Small intestine (tissue), 7 donors: ENCODE measurements at regions not wholly inside any gene's neighbourhood (a gene's known extent, or its start where the extent isn't known, plus 50 kb on each side); places are given as distances from the start of the nearest gene placed in this dataset.

Experiments used
- DNase-seq, 2 donors: peaks; one replicate each; pipeline versions ENCODE4 v3.0.0 to v3.0.0-alpha.2; 2013
- FAIRE-seq: peaks from 2 replicates; lab custom pipeline; 2012; peaks lifted over from hg19 to GRCh38; lab: Jason Lieb, UNC
- H3K27ac ChIP-seq, 3 donors: one replicate each; pipeline ENCODE4 v1.5.1; 2013; ENCODE audit warnings: low read length in 2 of 3, mild to moderate bottlenecking in 2 of 3, control low read depth in 1 of 3, inconsistent platforms in 1 of 3, low read depth in 1 of 3, moderate library complexity in 1 of 3
- H3K27me3 ChIP-seq, 3 donors: one replicate each; pipeline ENCODE4 v1.6.1; 2013; ENCODE audit warnings: low read length in 3 of 3, inconsistent platforms in 1 of 3; ENCODE audit not compliant: control insufficient read depth in 3 of 3, insufficient read depth in 3 of 3
- H3K36me3 ChIP-seq, 3 donors: one replicate each; pipeline ENCODE4 v1.6.1; 2013; ENCODE audit warnings: low read length in 3 of 3, inconsistent platforms in 1 of 3, low read depth in 1 of 3, mild to moderate bottlenecking in 1 of 3, moderate library complexity in 1 of 3; ENCODE audit not compliant: control insufficient read depth in 3 of 3, insufficient read depth in 2 of 3
- H3K4me1 ChIP-seq, 3 donors: one replicate each; pipeline ENCODE4 v1.6.1; 2013; ENCODE audit warnings: low read length in 2 of 3, inconsistent platforms in 1 of 3, low read depth in 1 of 3, mild to moderate bottlenecking in 1 of 3, moderate library complexity in 1 of 3; ENCODE audit not compliant: control insufficient read depth in 3 of 3, insufficient read depth in 2 of 3
- H3K4me3 ChIP-seq, 3 donors: one replicate each; pipeline ENCODE4 v1.5.1; 2013; ENCODE audit warnings: low read length in 3 of 3, control low read depth in 1 of 3, inconsistent platforms in 1 of 3, low read depth in 1 of 3, mild to moderate bottlenecking in 1 of 3, moderate library complexity in 1 of 3
- H3K9me3 ChIP-seq, 2 donors: one replicate each; pipeline ENCODE4 v1.6.1; 2013; ENCODE audit warnings: low read depth in 1 of 2, low read length in 1 of 2; ENCODE audit not compliant: control insufficient read depth in 2 of 2, insufficient read depth in 1 of 2
- WGBS, 3 donors: extraction: QIAGEN DNeasy Blood & Tissue Kit; methylation state at CpG; one replicate each; pipeline ENCODE4 v1.1.7; 2013; 5-methylcytosine and 5-hydroxymethylcytosine counted together
- donor health status: healthy with polysubstance abuse.
- donor health status: control.
- donor health status: control.
- donor health status: Bipolar disorder and iron deficiency.
- donor health status: healthy.

DNA sequence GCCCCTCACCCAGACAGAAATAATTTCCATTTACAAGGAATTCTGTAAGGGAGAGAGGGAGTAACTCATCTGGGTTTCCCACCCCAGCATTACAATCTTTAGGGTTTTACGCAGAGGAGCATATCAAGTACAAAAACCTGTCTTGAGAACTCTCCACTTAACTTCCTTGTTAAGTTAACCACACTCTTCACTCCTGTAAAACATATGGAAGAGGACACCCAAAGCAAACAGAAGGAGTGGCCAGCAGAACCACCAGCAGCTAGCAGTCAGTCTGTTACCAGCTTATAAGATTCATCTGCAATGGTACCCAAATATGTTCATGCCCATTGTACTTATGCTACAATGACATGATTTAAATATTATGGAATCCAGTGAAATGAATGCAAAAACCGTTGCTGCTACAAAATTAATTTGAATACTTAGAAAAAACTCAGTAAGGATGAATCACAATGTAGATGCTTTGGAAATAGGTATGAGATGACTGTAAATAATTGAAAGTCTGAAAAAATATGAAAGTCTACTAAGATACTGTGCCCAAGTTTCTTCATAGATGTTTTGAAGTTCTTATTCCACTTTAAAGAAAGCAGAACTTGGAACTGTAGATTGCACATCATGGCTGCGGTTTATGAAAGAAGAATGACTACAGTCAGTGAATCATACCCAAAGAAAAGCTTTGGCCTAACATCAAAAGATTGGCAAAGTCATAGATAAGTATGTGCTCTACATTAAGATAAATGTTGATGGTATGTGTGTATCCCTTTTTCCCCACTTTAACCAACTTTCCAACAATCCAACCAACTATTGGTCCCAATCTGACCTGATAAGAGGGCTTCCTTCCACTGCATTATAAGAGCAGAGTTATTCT is 233.6 kb downstream of the ACTL7B start:
- peaks cover 0 to 17% (median 0%) of the 10 kb centered on the region in 3 donors for H3K4me1 ChIP-seq
- WGBS, 3 donors, result 75 to 78% (median 75%) methylated on average over 3 of the region's 3 CpGs
- H3K9me3 ChIP-seq, result peaks cover 0 to 7% of the 10 kb centered on the region in 2 donors
- H3K4me3 ChIP-seq, result no peak overlapping the region
- FAIRE-seq (no peak), DNase-seq (no peak)
- no peaks in the 10 kb centered on the region for H3K27me3 ChIP-seq
- H3K27ac ChIP-seq, result no peak overlapping the region
- H3K36me3 ChIP-seq, result no peaks in the 10 kb centered on the region

DNA sequence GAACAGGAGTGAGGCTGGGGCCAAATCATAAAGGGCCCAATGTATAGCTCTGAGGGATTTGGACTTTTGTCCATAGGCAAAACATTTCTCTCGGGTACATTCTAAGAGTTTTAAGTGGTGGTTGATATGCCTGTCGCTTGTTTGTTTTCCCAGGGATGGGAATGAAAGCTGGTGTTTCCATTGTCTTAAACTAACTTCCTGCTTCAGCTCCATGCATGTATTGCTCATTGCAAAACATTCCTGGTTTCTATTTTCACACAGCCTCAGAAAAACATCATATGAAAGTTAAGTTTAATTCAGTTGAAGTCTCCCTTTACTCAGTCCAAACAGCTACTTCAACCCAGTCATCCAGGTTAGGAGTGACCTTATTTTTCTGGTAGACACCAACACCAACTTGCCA is 235.0 kb downstream of the ACTL7B start:
- no peak for DNase-seq
- Histone ChIP-seq H3K36me3 (no peaks in the 10 kb centered on the region), H3K9me3 (no peaks in the 10 kb centered on the region), H3K4me1 (peaks cover 0 to 4% (median 0%) of the 10 kb centered on the region in 3 donors), H3K4me3 (no peak overlapping the region), H3K27ac (no peak overlapping the region), H3K27me3 (no peaks in the 10 kb centered on the region)
- no peak for FAIRE-seq
- WGBS, 3 donors, result 54 to 64% (median 64%) methylated on average over 2 of the region's 2 CpGs

DNA sequence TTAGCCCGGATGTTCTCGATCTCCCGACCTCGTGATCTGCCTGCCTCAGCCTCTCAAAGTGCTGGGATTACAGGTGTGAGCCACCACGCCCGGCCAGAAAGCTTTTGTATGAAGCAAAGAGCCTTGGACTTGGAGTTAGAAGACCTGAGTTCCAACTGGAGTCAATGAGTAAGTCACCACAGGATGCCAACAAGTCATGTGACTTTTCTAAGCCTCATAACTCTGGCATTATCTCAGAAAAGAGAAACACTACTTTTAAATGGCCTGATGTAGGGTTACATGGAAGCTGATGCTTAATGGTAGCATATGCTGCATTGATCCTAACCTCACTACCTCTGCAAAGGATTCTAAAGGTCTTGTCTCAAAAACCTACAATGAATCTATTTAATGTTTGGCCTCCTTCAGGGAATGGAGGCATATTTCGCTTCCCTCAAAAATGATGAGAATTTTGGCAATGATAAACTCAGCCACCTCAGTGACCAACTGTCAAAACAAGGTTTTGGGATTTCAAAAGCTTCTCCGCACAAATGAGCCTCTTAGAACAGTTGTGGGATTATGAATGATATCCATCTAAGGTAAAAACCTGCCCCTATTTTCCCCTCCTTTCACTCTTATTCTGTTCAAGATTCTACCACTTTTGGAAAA is 236.8 kb downstream of the ACTL7B start:
- Histone ChIP-seq H3K36me3 (no peaks in the 10 kb centered on the region), H3K4me1 (peaks cover 0 to 4% (median 0%) of the 10 kb centered on the region in 3 donors), H3K4me3 (no peak overlapping the region), H3K27me3 (no peaks in the 10 kb centered on the region), H3K27ac (no peak overlapping the region), H3K9me3 (no peaks in the 10 kb centered on the region)
- FAIRE-seq (no peak), DNase-seq (no peak)
- 85 to 92% (median 91%) methylated on average over 8 of the region's 8 CpGs for WGBS, 3 donors

DNA sequence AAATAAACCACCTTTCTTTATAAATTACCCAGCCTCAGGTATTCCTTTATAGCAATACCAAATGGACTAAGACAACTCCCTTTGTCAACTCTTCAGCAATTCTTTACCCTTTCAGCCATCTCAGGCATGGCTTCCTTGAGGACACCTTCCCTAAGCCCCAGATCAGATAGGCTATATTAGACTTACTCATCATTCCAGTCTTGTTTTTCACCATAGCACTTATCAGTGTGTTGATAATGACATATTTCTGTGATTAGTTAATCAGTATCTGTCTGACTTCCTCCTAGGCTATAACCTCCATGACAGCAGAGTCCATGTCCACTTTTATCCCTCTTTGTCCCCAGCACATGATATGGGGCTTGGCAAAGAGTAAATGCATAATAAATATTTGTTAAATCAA is 238.1 kb downstream of the ACTL7B start:
- Histone ChIP-seq H3K9me3 (no peaks in the 10 kb centered on the region), H3K27ac (peak overlapping the region in 1 of 3 donors; percentile 25), H3K27me3 (no peaks in the 10 kb centered on the region), H3K36me3 (no peaks in the 10 kb centered on the region), H3K4me1 (peaks cover 0 to 7% (median 0%) of the 10 kb centered on the region in 3 donors), H3K4me3 (no peak overlapping the region)
- FAIRE-seq (no peak), DNase-seq (peak in 1 of 2 donors; percentile 39)

DNA sequence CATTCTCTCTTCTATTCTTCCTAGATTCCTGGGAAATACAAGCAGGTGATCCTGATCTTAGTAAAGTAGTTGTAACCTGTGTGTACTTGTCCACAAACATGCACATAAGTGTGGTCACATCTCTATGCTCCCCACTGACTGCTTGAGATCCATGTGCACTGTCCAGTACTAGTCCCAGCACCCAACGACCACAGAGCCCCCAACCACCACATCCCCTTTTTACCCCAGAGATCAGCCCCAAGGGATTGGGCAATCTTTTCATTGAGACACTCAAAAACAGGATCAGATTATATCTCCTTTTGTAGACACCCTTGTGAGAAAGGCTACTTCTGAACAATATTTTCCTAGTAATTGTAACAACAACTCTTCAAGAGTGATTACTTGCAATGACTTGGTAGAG is 240.6 kb downstream of the ACTL7B start:
- no peak overlapping the region for H3K27ac ChIP-seq

DNA sequence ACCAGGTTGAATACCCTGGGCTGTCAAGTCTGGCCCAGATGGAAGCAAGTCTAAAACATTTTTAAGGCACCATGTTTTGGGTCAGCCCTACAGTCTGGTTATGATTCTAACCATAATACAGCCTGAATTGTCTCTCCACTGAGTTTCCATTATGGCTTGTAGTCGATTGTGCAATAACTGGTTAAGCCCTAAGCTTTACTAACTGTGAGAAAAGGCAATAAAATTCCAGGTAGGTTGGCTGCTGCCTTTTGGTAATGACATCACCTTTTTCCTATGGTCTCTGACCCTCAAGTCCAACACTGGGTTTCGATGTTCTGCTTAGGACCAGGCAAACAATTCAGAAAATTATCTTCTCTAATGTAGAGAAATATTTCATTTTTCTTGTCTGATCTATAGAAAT is 243.3 kb downstream of the ACTL7B start:
- Histone ChIP-seq H3K9me3 (no peaks in the 10 kb centered on the region), H3K27ac (peak overlapping the region in 1 of 3 donors; percentile 39), H3K27me3 (peaks cover 0 to 4% (median 0%) of the 10 kb centered on the region in 3 donors), H3K4me3 (no peak overlapping the region), H3K4me1 (peaks cover 0 to 3% (median 0%) of the 10 kb centered on the region in 3 donors), H3K36me3 (no peaks in the 10 kb centered on the region)
- WGBS, 3 donors, result 10 to 46% (median 32%) methylated on average over 2 of the region's 2 CpGs
- DNase-seq (peak in 1 of 2 donors; percentile 79), FAIRE-seq (no peak)

More for the DNA sequence above, 240.6 kb downstream of the ACTL7B start:
- Histone ChIP-seq H3K9me3 (no peaks in the 10 kb centered on the region), H3K4me3 (no peak overlapping the region), H3K4me1 (peaks cover 0 to 7% (median 0%) of the 10 kb centered on the region in 3 donors), H3K27me3 (no peaks in the 10 kb centered on the region), H3K36me3 (no peaks in the 10 kb centered on the region)
- DNase-seq (no peak), FAIRE-seq (no peak)
- WGBS, 3 donors, result 17 to 53% (median 29%) methylated on average over 1 of the region's 1 CpG

DNA sequence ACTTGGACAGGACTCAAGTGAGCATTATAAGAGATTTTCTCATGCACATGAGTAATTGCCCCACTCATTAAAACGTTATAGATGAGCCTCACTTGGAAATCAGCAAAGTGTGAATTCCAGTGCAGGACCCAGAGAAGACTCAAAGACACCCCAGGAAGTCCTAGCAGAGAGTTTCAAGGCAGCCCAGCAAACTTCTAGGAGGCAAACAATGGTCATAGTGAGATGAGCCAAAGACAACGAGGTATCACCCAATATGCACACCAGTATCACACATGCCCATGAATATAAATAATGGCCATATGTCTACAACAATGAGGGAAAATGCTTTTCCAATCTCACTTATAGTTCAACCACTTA is 245.9 kb downstream of the ACTL7B start:
- WGBS, 3 donors, result 43 to 47% (median 46%) methylated on average over 2 of the region's 2 CpGs
- Histone ChIP-seq H3K27me3 (peaks cover 0 to 4% (median 0%) of the 10 kb centered on the region in 3 donors), H3K4me1 (peaks cover 0 to 3% (median 0%) of the 10 kb centered on the region in 3 donors), H3K27ac (no peak overlapping the region), H3K9me3 (no peaks in the 10 kb centered on the region), H3K36me3 (no peaks in the 10 kb centered on the region), H3K4me3 (no peak overlapping the region)
- FAIRE-seq, result no peak
- DNase-seq, result no peak

DNA sequence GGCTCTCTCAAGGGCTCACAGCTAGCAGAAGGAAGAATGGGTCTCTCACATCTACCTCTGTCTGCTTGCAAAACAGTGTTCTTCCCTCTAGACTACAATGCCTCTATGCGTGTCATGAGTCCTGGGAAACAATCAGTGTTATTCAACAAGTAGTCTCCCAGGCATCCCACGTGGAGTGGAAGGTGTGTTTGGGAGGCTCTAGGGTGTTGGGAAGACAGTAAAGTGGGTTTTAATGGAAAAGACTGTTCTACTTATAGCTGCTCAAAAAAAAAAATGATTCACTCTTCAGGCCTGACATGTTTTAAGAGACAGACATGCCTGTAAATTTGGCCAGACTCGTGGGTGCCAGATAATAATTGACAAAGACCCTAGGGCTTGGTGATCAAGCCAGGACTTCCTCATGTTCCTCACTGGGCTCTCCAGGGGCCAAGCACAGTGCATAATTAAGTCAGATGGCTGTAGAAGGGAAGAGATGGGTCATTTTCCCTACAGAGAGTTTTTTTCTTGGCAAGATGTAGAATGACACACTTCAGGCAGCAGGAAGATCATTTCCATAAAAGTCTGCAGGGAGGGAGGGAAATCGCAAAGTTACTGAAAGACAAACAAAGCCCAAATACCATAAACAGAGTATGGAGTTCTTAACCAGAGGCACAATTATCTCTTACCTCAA is 246.4 kb downstream of the ACTL7B start:
- Histone ChIP-seq H3K27ac (no peak overlapping the region), H3K36me3 (no peaks in the 10 kb centered on the region), H3K4me1 (peaks cover 0 to 3% (median 0%) of the 10 kb centered on the region in 3 donors), H3K9me3 (no peaks in the 10 kb centered on the region), H3K4me3 (no peak overlapping the region), H3K27me3 (peaks cover 0 to 4% (median 0%) of the 10 kb centered on the region in 3 donors)
- no peak for FAIRE-seq
- WGBS, 3 donors, result 45 to 56% (median 49%) methylated on average over 4 of the region's 4 CpGs
- DNase-seq, result no peak
